ENCODE measurements at regions not wholly inside any gene's neighbourhood (a gene's known extent, or its start where the extent isn't known, plus 50 kb on each side); places are given as distances from the start of the nearest gene placed in this dataset.

- DNase-seq (ENCODE audit: low read depth): no peak
- H3K4me3 ChIP-seq (ENCODE audit: low read depth, low read length): no peak overlapping the region
- TF ChIP-seq POLR2A (IDR thresholded peaks at IDR 0.05; ENCODE audit: extremely low read depth, insufficient read length): no peak
- TF ChIP-seq, protein P1, sequence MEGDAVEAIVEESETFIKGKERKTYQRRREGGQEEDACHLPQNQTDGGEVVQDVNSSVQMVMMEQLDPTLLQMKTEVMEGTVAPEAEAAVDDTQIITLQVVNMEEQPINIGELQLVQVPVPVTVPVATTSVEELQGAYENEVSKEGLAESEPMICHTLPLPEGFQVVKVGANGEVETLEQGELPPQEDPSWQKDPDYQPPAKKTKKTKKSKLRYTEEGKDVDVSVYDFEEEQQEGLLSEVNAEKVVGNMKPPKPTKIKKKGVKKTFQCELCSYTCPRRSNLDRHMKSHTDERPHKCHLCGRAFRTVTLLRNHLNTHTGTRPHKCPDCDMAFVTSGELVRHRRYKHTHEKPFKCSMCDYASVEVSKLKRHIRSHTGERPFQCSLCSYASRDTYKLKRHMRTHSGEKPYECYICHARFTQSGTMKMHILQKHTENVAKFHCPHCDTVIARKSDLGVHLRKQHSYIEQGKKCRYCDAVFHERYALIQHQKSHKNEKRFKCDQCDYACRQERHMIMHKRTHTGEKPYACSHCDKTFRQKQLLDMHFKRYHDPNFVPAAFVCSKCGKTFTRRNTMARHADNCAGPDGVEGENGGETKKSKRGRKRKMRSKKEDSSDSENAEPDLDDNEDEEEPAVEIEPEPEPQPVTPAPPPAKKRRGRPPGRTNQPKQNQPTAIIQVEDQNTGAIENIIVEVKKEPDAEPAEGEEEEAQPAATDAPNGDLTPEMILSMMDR (IDR thresholded peaks at IDR 0.05; ENCODE audit: low read depth, low read length): no peak
- TF ChIP-seq, protein P2, sequence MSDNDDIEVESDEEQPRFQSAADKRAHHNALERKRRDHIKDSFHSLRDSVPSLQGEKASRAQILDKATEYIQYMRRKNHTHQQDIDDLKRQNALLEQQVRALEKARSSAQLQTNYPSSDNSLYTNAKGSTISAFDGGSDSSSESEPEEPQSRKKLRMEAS (IDR thresholded peaks at IDR 0.05; ENCODE audit: low read depth, low read length): no peak
- no peak for TF ChIP-seq MYC (IDR thresholded peaks at IDR 0.05; ENCODE audit: low read depth, low read length)
Measured at GRCh38 chr6:126185774-126186173, 154.1 kb upstream of the CENPW start.

DNA sequence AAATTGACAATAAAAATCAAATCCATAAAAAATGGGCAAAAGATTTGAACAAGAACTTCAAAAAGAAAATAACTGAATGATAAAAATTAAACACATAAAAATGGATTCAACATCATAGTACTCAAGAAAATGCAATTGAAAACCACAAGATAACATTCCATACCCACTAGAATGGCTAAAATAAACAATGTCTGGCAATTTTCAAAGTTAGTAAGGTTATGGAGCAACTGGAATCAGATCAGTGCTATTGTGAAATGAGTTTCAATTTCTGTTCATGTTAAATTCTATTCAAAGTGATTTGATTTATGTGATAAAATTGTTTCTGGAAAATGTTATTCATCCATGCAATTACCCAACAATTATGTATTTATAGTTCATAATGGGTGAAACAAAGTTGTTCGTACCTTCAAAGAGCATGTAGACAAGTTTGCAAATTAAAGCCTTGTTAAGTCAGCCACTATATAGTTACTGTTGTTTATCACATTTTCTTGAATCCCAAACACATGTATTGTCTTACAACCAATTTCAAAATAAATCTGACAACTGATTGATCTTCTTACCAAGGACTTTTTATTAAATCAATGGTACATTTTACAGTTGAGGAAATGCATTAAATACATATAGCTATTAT, 151.5 kb upstream of the CENPW start:
- DNase-seq (ENCODE audit: low read depth): no peak
- no peak overlapping the region for H3K4me3 ChIP-seq (ENCODE audit: low read depth, low read length)

GRCh38 chr6:126195625-126196236, 144.2 kb upstream of the CENPW start:
- H3K4me3 ChIP-seq (ENCODE audit: low read depth, low read length): no peak overlapping the region
- TF ChIP-seq, protein P2 (IDR thresholded peaks at IDR 0.05; ENCODE audit: low read depth, low read length): no peak
- no peak for TF ChIP-seq MYC (IDR thresholded peaks at IDR 0.05; ENCODE audit: low read depth, low read length)
- peak; percentile 18 for DNase-seq (ENCODE audit: low read depth)

More for the DNA sequence above, 151.5 kb upstream of the CENPW start:
- TF ChIP-seq, protein P2 (IDR thresholded peaks at IDR 0.05; ENCODE audit: low read depth, low read length): no peak
- TF ChIP-seq, protein P1 (IDR thresholded peaks at IDR 0.05; ENCODE audit: low read depth, low read length): no peak
- TF ChIP-seq POLR2A (IDR thresholded peaks at IDR 0.05; ENCODE audit: extremely low read depth, insufficient read length): no peak
- no peak for TF ChIP-seq MYC (IDR thresholded peaks at IDR 0.05; ENCODE audit: low read depth, low read length)

GRCh38 chr6:126198631-126199030, 141.3 kb upstream of the CENPW start:
- TF ChIP-seq POLR2A (IDR thresholded peaks at IDR 0.05; ENCODE audit: extremely low read depth, insufficient read length) (no peak), MYC (IDR thresholded peaks at IDR 0.05; ENCODE audit: low read depth, low read length) (no peak)
- TF ChIP-seq, protein P1 (IDR thresholded peaks at IDR 0.05; ENCODE audit: low read depth, low read length): no peak
- TF ChIP-seq, protein P2 (IDR thresholded peaks at IDR 0.05; ENCODE audit: low read depth, low read length): no peak
- no peak for DNase-seq (ENCODE audit: low read depth)
- H3K4me3 ChIP-seq (ENCODE audit: low read depth, low read length): no peak overlapping the region

DNA sequence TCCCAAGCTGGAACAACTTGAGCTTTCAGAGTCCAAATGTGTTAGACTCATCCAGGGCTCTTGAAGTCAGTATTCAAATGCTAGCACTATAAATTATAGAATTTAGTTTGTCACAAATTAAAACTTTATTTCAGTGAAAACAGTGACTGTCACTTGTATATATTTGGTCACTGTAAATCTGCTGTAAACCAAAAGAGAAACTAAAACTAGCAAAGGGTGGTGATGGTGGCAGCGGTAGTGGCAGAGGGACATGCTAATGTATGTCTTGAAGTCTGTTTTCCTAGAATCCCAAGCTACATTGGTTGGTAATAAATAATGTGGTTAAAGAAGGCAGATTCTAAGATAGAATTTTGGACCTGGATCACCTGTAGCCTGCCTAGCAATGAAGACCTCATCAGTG, 140.4 kb upstream of the CENPW start:
- no peak overlapping the region for H3K4me3 ChIP-seq (ENCODE audit: low read depth, low read length)
- TF ChIP-seq, protein P1 (IDR thresholded peaks at IDR 0.05; ENCODE audit: low read depth, low read length): no peak
- TF ChIP-seq POLR2A (IDR thresholded peaks at IDR 0.05; ENCODE audit: extremely low read depth, insufficient read length) (no peak), MYC (IDR thresholded peaks at IDR 0.05; ENCODE audit: low read depth, low read length) (no peak)
- TF ChIP-seq, protein P2 (IDR thresholded peaks at IDR 0.05; ENCODE audit: low read depth, low read length): no peak
- DNase-seq (ENCODE audit: low read depth): no peak

DNA sequence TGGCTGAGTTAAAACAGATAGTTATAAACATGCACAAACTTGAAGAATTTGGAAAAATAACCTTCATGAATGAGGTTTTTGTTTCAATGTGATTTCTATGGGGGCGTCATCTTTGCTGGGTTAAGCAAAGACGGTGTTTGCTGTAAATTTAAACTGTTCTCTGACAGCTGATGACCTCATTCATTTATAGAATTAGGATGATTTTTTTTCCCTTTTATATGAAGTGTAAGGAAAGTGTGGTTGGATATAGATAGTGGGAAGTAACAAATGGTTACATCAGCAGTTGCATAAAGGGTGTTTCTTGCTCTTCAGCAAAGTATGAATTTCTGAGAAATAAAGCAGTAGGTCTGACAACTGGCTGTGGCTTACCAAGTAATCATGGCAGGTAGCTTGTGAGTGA, 137.2 kb upstream of the CENPW start:
- H3K4me3 ChIP-seq (ENCODE audit: low read depth, low read length): no peak overlapping the region
- no peak for DNase-seq (ENCODE audit: low read depth)
- TF ChIP-seq POLR2A (IDR thresholded peaks at IDR 0.05; ENCODE audit: extremely low read depth, insufficient read length): no peak
- TF ChIP-seq, protein P2 (IDR thresholded peaks at IDR 0.05; ENCODE audit: low read depth, low read length): no peak
- TF ChIP-seq, protein P1 (IDR thresholded peaks at IDR 0.05; ENCODE audit: low read depth, low read length): no peak
- no peak for TF ChIP-seq MYC (IDR thresholded peaks at IDR 0.05; ENCODE audit: low read depth, low read length)
